NCI-H1417 treated with DMSO at 0.1 percent for 48 hours (cell line): ENCODE measurements at regions not wholly inside any gene's neighbourhood (a gene's known extent, or its start where the extent isn't known, plus 50 kb on each side); places are given as distances from the start of the nearest gene placed in this dataset.

ENCODE experiments used
- DNase-seq: peaks from one replicate; lab custom pipeline; 2025; lab: John Stamatoyannopoulos, UW

DNA sequence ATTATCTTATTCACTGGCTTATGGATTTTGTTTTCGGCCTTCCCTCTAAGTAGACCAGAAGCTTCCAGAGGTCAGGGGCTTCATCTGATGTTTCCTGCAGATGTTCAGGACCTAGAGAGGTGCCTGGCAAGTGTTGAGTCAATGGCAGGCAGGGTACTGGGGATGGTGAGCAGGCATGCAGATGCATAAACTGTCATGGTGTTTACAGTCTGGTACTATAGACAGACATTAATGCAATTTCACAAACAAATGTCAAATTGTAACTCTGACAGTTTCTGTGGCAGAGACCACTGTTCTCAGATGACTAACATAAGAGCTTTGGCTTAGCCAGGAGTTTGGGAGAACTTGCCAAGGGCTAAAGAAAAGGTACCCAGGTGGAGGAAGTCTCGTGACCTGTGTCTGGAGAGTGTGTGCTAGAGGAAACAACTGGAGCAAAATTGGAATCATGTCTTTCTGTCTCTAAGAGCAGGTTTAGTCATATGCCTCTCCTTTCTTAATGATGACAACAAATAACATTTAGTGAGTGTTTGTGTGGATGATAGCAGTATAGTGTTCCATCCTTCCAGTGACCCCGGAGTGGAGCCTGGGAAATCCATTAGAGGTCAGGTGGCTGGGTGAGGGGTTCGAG is 53.7 kb upstream of the TRAK1 start:
- no peak for DNase-seq

DNA sequence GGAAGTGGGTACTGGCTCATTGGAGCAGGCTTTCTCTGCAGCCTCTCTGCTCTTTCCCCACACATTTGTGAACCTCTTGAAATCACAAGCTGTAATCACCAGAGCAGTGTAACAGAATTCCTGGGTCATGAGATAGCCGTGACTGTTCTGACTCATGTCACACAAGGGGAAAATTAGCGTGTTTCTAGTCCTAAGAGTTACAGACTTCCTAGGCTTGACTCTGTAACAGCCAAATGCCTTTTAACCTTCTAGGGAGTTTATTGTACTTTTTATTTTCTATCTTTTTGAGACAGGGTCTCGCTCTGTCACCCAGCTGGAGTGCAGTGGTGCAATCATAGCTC is 54.7 kb upstream of the TRAK1 start:
- no peak for DNase-seq

DNA sequence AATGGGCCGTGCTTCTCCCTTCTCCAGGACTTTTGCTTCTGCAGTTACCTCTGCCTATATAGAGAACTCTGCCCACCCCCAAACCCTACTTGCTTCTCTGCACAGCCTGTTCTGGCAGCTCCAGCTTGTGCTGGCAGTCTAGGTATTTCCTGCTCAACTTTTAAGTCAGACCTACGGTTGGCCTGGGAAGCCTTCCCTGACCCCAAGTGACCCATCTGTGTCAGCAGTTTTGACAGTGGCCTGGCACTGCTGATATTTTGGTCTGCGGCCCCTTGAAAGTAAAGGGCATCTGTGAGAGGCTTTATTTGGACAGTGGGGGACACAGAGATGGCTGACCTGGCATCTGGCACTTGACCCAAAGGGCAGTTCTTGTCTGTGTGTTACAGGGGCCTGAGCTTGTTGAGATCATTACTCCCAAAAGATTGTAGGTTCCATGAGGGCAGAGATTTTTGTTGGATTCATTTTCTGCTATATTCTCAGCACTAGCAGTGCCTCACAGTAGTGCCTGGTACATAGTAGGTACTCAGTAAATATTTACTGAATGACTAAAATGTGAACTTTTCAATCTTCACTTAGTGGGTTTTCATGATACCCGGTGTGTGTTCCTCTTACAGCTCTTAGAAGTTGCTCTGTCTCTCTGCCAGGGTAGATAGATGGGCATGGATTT is 55.2 kb upstream of the TRAK1 start:
- DNase-seq: no peak

DNA sequence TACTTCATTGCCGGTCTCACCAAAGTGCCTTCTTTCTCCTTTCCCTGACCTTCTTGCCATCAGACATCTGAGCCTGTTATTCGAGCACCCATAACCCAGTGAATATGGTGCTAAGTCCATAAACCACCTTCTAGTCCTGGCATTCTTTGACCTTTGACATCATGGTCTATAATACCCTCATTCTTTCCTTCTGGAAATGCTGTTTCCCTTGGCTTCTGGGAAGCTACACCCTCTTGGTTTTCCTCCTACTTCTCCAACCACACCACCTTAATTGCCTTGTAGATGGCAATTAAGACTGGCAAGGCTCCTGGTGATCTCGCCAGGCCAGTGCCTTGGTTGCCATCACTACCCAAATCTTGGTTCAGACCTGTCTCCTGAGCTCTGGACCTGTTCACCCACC is 56.1 kb upstream of the TRAK1 start:
- no peak for DNase-seq

DNA sequence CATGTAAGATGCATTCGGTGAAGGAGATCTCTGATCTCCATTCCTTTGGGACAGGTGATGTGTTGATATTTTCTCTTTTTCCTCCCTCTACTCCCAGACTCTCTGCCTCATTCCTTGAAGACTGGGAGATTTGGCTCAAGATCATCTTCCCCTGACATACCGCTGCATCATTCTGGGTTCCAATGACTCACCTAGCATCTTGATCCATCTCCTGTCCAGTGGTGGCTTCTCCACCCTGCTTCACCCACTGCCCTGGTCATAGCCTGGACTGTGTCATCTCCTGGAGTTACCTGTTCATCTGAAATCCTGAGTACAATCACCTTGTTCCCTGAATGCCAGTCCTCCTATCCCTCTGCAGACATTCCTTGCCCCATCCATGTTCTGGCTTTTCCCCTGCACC is 57.4 kb upstream of the TRAK1 start:
- DNase-seq: no peak

DNA sequence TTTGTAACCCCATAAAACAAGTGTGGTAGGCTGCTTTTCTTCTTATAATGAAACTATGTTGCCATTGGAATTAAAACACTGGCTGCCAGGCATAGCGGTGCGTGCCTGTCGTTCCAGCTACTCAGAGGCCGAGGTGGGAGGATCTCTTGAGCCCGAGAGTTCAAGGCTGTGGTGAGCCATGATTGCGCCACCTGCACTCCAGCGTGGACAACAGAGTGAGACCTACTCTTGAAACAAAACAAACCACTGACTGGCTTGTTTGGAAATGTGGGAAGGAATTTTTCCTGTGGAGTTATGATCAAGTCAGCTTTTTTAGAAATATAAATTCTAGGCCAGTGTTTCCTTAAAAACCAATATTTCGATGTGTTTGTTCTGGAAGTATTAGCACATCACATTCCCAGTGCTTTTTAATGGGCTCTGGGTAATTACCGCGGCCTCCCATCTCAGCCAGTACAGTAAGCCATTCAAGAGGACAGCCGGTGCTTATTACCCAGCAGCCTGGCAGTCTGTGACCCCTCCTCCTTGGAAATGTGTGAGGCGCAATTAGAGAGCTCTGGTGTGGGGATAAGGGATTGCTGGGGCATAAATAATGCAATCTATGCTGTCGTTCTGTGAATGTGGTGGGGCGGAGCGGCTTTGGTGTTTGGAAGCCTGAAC is 58.3 kb upstream of the TRAK1 start:
- DNase-seq: peak; percentile 36

DNA sequence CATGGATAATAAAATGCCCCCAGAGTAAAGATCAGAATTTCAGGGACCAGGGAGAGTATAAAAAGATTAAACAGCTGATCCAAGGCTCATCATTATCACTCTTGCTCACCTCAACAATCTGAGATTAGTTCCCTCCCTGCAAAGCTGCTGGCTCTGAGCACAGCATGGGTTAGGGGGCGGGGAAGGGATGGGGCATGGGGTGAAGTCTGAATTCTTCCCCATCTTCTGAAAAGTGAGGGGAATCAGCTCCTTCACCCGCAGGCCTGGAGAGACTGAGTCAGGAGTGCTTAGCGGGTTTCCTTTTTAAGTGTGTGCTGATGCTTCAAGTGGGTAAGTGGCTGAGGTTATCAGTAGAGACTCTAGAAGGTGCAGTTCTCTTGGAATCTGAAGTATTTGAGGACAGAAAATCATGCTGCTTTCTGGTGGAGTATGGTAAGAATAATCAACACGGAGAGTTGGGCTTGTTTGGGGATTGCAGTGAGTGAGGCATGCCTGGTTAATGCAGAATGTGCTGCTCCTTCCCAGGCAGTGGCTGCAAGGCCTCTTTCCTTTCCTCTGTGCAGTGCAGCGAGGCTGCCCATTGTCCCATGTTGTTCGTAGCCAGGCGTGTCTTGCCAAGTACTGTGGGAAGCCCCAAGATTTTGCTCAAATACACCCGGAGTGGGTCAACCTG is 59.2 kb upstream of the TRAK1 start:
- no peak for DNase-seq

DNA sequence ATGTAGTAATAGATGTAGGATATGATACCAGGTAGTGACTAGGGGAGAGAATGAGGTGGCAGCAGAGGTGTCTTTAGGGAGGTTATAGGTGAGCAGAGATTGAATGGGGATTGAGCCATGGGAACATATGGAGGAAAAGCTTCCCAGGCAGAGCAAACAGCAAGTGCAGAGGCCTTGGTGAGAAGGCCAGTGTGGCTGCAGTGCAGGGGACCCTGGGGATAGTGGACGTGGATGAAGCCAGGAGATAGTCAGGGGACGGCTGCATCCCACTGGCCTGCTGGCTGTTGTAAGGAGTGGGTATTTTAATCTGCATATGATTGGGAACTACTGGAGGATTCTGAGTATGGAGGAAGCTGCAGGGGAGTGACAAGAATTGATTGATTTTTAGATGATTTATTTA is 62.7 kb upstream of the TRAK1 start:
- no peak for DNase-seq

DNA sequence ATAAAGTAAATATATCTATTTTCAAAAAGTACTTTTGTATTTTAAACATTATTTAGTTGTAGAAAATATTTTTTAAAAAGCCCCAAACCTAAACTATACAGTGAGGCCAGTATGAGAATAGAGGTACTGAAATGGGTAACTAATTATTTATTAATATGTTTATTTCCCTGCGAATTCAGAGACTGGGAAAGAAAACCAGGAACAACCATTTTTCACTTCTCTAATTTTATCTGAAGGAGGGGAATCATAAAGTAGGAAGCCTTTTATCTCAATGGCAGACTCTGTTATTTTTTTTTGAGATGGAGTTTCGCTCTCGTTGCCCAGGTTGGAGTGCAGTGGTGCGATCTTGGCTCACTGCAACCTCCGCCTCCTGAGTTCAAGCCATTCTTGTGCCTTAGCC is 63.6 kb upstream of the TRAK1 start:
- no peak for DNase-seq

DNA sequence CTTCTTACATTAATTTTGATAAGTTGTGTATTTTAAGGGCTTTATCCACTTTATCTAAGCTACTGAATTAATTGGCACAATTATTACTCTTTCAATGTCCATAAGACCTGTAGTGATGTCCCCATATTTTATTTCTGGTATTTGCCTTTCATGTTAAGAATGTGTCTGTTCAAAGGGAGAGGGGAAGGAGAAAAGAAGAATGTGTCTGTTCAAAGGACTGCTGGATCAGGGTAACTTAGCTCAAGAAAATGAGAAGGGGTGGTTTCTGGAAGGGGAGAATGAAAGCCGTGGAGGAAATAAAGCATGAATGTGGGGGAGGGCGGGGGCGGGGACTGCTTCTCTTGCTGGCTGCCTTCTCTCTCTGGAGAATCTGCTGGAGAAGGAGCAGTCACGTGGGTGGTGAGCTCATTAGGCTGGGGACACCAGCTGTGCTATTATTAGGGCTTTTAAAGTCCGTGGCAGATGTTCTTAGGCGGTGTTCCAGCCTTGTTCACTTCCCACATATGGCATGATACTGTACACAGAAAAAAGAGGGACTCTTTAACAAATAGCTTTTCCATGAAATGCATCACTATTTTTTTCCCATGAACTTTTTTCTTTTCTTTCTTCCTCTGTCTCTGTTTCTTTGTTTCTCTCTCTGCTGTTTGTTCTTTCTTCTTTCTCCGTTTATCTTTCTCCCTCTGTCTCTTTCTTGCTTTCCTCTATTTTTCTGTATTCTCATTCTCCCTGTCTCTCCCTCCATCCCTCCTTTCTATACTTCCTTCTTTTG is 63.7 kb upstream of the ULK4 start:
- peak; percentile 54 for DNase-seq

DNA sequence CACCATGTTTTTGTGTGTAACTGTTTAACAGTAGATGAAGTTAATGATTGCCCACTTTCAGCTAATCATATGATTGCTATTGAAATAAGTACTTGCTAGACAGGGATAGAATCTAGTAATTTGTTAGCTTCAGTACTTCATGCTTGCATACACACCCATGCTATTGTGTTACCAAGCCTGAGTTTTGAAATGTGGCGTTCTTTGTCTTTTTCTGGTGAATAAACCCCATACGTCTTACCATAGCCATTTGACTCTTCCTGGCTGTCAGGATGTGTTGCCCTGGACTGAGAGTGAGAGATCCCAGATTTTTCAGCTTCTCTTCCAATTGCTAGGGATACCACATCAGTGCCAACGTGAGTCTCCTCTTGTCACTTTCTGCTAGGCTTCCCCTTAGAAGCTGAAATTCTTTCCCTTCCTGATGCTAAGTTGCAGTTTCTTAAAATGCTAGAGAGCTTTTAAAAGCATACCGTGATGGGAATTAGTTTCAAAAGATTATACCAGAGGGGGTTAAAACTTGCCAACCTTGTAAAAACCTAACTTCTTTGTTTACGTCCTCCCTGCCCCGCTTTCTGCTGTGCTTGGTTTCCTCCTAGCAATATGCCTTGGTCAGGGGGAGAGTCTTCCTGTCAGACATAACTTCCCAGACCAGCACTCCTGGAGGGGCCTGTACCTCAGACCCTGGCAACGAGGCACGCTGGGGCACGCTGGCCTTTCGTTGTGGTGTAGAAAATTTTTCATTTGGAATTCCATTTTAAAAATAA is 62.9 kb upstream of the ULK4 start:
- DNase-seq: no peak

DNA sequence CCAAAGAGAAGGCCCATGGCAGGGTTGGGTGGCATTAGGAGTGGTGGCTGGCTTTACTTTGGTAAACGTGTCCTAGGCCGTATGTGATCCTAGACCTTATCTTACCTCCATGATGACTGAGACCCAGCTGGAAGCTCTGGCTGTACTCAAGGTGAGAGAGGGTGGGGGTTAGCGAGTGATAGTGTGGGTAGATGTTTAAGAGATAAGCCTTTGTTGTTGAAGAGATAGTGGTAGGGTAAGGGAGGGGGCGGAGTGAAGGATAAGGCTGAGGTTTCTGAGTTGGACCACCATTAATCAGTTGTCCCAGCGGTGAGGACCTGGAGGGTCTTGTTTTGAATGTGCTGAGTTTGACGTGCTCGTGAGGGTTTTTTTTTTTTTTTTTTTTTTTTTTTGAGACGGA is 61.5 kb upstream of the ULK4 start:
- no peak for DNase-seq

DNA sequence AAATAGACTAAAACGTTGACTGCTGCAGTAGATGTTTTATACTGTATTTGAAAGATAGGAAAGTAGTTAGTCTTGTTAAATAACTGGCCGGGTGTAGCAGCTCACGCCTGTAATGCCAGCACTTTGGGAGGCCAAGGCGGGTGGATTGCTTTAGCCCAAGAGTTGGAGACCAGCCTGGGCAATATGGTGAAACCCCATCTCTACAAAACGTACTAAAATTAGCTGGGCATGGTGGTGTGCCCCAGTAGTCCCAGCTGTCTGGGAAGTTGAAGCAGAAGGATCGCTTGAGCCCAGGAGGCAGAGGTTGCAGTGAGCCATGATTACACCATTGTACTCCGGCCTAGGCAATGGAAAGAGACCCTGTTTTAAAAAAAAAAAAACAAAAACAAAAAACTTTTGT is 60.5 kb upstream of the ULK4 start:
- no peak for DNase-seq

DNA sequence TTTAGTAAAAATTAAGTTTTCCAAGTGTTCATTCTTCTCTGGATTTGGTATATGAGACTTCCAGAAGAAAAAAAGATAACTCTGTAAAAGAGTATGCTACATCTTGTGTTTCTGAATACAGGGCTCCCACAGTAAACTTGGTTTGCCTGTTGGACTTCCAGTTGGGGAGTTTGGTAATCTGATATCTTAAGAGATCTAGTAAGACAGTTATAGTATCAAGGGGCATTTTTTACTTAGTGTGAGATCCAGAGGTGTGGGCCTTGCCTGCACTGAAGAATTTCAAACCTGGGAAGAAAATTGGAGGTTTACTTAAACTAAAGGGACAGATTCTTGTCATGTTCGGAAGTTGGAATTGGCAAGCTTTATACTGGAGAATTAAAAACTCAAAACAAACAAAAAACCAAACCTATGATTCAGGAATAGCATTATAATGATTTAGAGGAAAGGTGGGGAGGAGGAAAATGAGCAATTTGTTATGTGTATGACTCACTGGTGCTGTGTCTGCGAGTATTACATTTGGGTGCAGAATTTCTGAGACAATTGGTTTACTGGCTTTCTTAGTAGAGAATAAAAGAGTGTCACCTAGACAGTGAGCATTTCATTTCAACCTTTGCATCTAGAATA is 58.9 kb upstream of the ULK4 start:
- DNase-seq: no peak

DNA sequence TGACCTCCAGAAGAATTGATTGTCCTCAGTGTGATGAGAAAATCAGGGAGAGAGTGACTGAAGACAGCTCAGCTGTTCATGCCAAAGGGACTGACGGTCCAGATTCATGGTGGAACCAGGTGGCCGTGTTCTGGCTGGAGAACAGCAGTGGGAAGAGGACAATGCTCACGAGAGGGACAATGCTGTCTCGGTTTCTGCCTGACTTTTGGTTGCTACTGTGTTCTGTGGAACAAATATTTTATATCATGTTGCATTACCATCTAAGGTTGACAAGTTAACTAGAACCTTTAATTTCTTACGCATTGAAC is 58.0 kb upstream of the ULK4 start:
- no peak for DNase-seq

DNA sequence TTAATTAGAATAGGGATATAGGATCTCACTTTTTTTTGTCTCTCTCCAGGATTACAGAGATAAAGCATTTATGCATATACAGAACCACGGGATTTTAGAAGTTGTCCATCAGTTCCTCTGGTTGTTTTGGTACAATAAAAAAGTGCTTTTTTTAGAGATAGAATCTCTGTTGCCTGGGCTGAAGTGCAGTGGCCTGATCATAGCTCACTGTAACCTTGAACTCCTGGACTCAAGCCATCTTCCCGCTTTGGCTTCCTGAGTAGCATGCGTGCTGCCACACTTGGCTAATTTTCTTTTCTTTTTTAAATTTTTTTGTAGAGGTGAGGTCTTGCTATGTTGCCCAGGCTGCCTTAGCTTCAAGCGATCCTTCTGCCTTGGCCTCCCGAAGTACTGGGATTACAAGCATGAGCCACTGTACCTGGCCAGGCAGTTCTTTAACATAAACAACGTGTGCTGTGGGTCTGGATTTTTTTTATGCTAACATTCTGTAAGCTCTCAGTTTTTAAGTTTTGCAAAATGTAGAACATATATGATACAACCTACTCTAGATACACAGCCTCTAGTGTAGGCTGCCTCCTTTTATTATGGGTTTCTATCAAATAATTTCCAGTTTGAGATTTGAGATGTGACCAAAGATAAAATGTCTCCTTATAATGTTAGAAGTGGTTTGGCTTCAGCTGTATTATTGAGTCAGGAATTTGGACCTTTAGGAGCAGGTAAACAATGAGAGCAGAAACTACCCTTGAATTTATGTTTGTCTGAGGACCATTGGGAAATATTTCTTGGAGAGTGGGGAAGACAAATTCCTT is 57.4 kb upstream of the ULK4 start:
- no peak for DNase-seq

DNA sequence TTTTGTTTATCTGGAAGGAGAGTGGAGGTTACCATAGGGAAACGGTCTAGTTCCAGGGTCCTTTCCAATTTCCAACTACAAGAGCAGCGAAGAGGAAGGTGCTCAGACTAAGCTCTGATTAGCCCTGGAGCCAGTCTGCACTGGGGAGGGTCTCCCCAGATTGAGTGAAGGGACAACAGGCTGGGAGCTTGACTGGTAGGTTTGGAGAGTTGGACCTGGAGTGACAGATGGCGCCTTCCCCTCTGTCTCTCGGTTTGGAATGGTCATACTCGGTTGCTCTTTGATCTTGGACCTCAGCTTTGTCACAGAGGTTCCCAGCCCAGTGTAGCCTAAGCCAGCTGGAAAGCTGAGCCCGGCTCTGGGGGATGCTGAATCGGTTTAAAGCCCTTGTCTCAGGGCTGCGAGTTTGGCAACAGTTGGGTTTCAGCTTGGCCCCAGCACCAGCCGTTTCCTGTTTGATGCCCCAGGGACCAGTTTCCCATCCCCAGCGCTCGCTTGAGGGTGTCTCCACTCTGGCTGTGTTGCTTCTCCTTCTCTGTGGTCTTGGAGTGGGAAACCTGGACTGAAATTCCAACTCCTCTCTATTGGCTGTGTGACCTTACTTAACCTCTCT is 53.1 kb upstream of the ULK4 start:
- no peak for DNase-seq

DNA sequence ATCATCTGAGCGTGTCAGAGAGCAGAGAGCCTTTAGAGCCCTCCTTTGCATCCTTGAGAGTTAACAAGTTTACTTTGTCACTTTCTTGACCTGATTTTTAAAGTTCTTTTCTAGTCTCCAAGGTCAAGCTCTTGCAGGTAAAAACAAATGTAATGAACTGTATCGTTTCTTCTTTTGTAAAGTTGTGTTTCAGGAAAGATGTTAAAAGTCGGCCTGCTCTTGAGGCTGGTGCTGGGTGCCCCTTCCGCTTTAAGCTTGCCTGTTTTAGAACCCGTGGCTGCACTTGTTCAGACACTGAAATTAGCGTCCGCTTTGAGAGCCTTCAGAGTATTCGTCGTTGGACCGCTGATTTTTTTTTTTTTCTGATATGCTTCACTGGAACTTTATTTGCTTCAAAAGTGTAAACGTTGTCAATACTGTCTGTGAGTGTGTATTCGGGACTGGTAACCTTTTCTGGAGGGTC is 52.6 kb upstream of the ULK4 start:
- DNase-seq: no peak

DNA sequence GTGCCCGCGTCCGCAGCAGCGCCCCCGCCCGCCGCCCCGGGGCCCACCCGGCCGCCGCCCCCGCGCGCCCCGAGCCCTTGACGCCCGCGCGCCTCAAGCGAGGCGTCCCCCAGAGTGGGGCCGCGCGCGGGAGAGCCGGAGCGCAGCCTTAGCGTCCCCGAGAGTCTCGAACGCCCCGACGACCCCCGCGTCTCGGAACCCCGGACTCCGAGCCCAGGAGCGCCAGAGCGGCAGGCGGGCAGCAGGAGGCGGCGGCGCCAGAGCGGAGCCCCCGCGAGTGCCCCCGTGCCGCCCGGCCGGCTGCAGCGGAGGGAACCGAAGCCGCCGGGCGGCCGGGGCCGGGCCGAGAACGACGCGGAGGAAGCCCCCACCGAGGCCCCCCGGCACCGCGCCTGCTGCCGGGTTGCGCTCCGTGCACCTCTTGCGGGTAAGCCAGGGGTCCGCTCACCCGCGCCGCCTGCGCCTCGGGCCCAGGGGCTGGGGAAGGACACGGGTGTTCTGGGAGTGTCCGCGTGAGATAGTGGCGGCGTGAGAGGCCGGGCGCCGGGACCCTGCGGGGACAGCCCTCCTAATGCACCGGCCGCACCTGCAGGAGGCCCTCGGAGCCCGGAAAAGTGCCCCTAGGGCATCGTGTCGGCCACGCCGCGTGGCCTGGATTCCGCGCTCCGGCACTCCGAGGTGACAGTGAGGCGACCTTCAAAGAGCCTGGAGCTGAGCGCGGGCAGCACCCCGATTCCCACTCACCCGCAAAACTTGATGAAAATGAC is 52.0 kb upstream of the ULK4 start:
- DNase-seq: no peak
